H1 (cell line): ENCODE measurements at regions not wholly inside any gene's neighbourhood (a gene's known extent, or its start where the extent isn't known, plus 50 kb on each side); places are given as distances from the start of the nearest gene placed in this dataset.

Source experiments
- CTCF ChIA-PET: fragments of 300-600 bp; sonication (Branson Sonifier 250); formaldehyde crosslinking; loops from one replicate; lab custom pipeline; 2021; ENCODE audit not compliant: partially characterized antibody; lab: Charles Lee
- POLR2A ChIA-PET: fragments of 300-600 bp; sonication (Branson Sonifier 250); formaldehyde crosslinking; loops from one replicate; lab custom pipeline; 2021; ENCODE audit warnings: inconsistent platforms; ENCODE audit not compliant: partially characterized antibody; lab: Charles Lee
- DNase-seq, 2 experiments: peaks; one replicate each; pipeline versions ENCODE4 v3.0.0 to v3.0.0-alpha.2; 2010 to 2022; ENCODE audit warnings: low spot score in 2 of 2, low read depth in 1 of 2, mixed read lengths in 1 of 2
- FAIRE-seq: peaks from 2 replicates; lab custom pipeline; 2011; peaks lifted over from hg19 to GRCh38; lab: Jason Lieb, UNC
- H2AFZ ChIP-seq: 2 replicates; pipeline ENCODE4 v1.8.1; 2012; ENCODE audit warnings: low read length, inconsistent platforms
- H2AK5ac ChIP-seq: 2 replicates; pipeline ENCODE4 v1.6.1; 2013; ENCODE audit warnings: low read depth, low read length
- H2BK120ac ChIP-seq: replicated peaks from 2 replicates; pipeline ENCODE3; 2013; ENCODE audit warnings: low read depth, low read length, inconsistent platforms
- H2BK12ac ChIP-seq: 2 replicates; pipeline ENCODE4 v1.6.1; 2013; ENCODE audit warnings: low read depth, low read length
- H2BK15ac ChIP-seq: 2 replicates; pipeline ENCODE4 v1.6.1; 2013; ENCODE audit warnings: low read length
- H2BK20ac ChIP-seq: 2 replicates; pipeline ENCODE4 v1.6.1; 2013; ENCODE audit warnings: low read length
- H2BK5ac ChIP-seq: 2 replicates; pipeline ENCODE4 v1.6.1; 2013; ENCODE audit warnings: low read depth, low read length
- H3K14ac ChIP-seq: 2 replicates; pipeline ENCODE4 v1.6.1; 2013; ENCODE audit warnings: inconsistent platforms; ENCODE audit not compliant: insufficient read length
- H3K18ac ChIP-seq: 2 replicates; pipeline ENCODE4 v1.6.1; 2013; ENCODE audit warnings: low read length; ENCODE audit errors: extremely low read depth
- H3K23ac ChIP-seq: 2 replicates; pipeline ENCODE4 v1.6.1; 2013; ENCODE audit warnings: inconsistent platforms; ENCODE audit not compliant: insufficient read length
- H3K23me2 ChIP-seq: 2 replicates; pipeline ENCODE4 v1.6.1; 2013; ENCODE audit warnings: low read depth, low read length
- H3K27ac ChIP-seq: 2 replicates; pipeline ENCODE4 v1.6.1; 2011; ENCODE audit warnings: low read depth, low read length, inconsistent platforms
- H3K27me3 ChIP-seq, 4 experiments: replicated peaks in 1 of 4; 1 replicate in 1 of 4; 2 replicates in 3 of 4; pipeline versions ENCODE4 v1.6.1 to v1.8.1; 2011 to 2013; ENCODE audit warnings: low read length in 3 of 4, mild to moderate bottlenecking in 3 of 4, inconsistent platforms in 2 of 4, mixed read lengths in 2 of 4, moderate library complexity in 1 of 4; ENCODE audit not compliant: control insufficient read depth in 3 of 4, insufficient read depth in 3 of 4; ENCODE audit errors: extremely low read depth in 1 of 4
- H3K36me3 ChIP-seq, 4 experiments: 2 replicates each; pipeline versions ENCODE4 v1.6.1 to v1.8.1; 2011 to 2013; ENCODE audit warnings: mild to moderate bottlenecking in 4 of 4, low read length in 3 of 4, moderate library complexity in 2 of 4, control low read depth in 1 of 4, inconsistent platforms in 1 of 4; ENCODE audit not compliant: insufficient read depth in 4 of 4, control insufficient read depth in 2 of 4
- H3K4ac ChIP-seq: replicated peaks from 2 replicates; pipeline ENCODE3; 2013; ENCODE audit warnings: low read length, low read depth, mixed read lengths, inconsistent platforms; ENCODE audit not compliant: insufficient read length
- H3K4me1 ChIP-seq, 4 experiments: replicated peaks in 1 of 4; 1 replicate in 1 of 4; 2 replicates in 3 of 4; pipeline versions ENCODE4 v1.6.1 to v1.8.1; 2011 to 2013; ENCODE audit warnings: low read length in 3 of 4, inconsistent platforms in 2 of 4, mixed read lengths in 1 of 4; ENCODE audit not compliant: insufficient read depth in 4 of 4, control insufficient read depth in 3 of 4
- H3K4me2 ChIP-seq, 2 experiments: 2 replicates each; pipeline versions ENCODE4 v1.6.1 to v1.8.1; 2011 to 2013; ENCODE audit warnings: low read depth in 2 of 2, low read length in 2 of 2, control low read depth in 1 of 2, inconsistent platforms in 1 of 2, mild to moderate bottlenecking in 1 of 2; ENCODE audit not compliant: insufficient read depth in 1 of 2
- H3K4me3 ChIP-seq, 4 experiments: fragments of 200-600, 300-600 bp in 1 of 4; sonication (generic), shearing (Covaris generic), sonication (Bioruptor Twin) in 1 of 4; 2 replicates each; pipeline versions ENCODE4 v1.5.1 to v1.8.1; 2011 to 2016; ENCODE audit warnings: low read length in 4 of 4, low read depth in 3 of 4, control low read depth in 2 of 4, inconsistent platforms in 2 of 4, mild to moderate bottlenecking in 2 of 4, mixed read lengths in 1 of 4, moderate library complexity in 1 of 4; ENCODE audit not compliant: insufficient read depth in 2 of 4; ENCODE audit errors: extremely low read depth in 1 of 4
- H3K56ac ChIP-seq: replicated peaks from 2 replicates; pipeline ENCODE3; 2013; ENCODE audit warnings: low read depth, mild to moderate bottlenecking, mixed read lengths, low read length, inconsistent platforms; ENCODE audit not compliant: insufficient read length
- H3K79me1 ChIP-seq: 2 replicates; pipeline ENCODE4 v1.6.1; 2013; ENCODE audit warnings: low read depth, low read length, control low read depth
- H3K79me2 ChIP-seq, 2 experiments: 2 replicates each; pipeline versions ENCODE4 v1.6.1 to v1.8.1; 2012 to 2013; ENCODE audit warnings: low read length in 2 of 2, mild to moderate bottlenecking in 2 of 2, inconsistent platforms in 1 of 2; ENCODE audit not compliant: insufficient read depth in 2 of 2, control insufficient read depth in 1 of 2
- H3K9ac ChIP-seq, 4 experiments: replicated peaks in 1 of 4; 1 replicate in 1 of 4; 2 replicates in 3 of 4; pipeline versions ENCODE4 v1.6.1 to v1.8.1; 2011 to 2013; ENCODE audit warnings: low read depth in 3 of 4, low read length in 3 of 4, control low read depth in 2 of 4, mild to moderate bottlenecking in 2 of 4, moderate library complexity in 2 of 4, inconsistent platforms in 1 of 4; ENCODE audit errors: extremely low read depth in 1 of 4
- H3K9me3 ChIP-seq, 2 experiments: 2 replicates each; pipeline versions ENCODE4 v1.6.1 to v1.8.1; 2012 to 2013; ENCODE audit warnings: mild to moderate bottlenecking in 2 of 2, moderate library complexity in 2 of 2, control low read depth in 1 of 2, inconsistent platforms in 1 of 2, low read depth in 1 of 2, low read length in 1 of 2, mixed read lengths in 1 of 2; ENCODE audit not compliant: insufficient read depth in 2 of 2
- H4K20me1 ChIP-seq, 2 experiments: replicated peaks in 1 of 2; 2 replicates each; pipeline versions ENCODE3 to v1.8.1; 2011 to 2013; ENCODE audit warnings: inconsistent platforms in 2 of 2, low read length in 2 of 2, mild to moderate bottlenecking in 1 of 2; ENCODE audit not compliant: insufficient read depth in 2 of 2, control insufficient read depth in 1 of 2
- H4K5ac ChIP-seq: 2 replicates; pipeline ENCODE4 v1.6.1; 2013; ENCODE audit warnings: low read length, low read depth, mixed read lengths, inconsistent platforms; ENCODE audit not compliant: insufficient read length
- H4K8ac ChIP-seq: 2 replicates; pipeline ENCODE4 v1.8.0; 2013; ENCODE audit warnings: mild to moderate bottlenecking, moderate library complexity, low read length, inconsistent platforms; ENCODE audit not compliant: insufficient read depth; ENCODE audit errors: extremely low read depth
- H4K91ac ChIP-seq: replicated peaks from 2 replicates; pipeline ENCODE3; 2013; ENCODE audit warnings: low read length, mixed read lengths, inconsistent platforms; ENCODE audit not compliant: insufficient read length
- ATF3 ChIP-seq: IDR thresholded peaks from 2 replicates; pipeline ENCODE4 v1.6.1; 2011; ENCODE audit warnings: low read depth, mild to moderate bottlenecking, low read length; ENCODE audit not compliant: insufficient read depth
- CEBPB ChIP-seq: IDR thresholded peaks from 2 replicates; pipeline ENCODE4 v1.6.1; 2012; ENCODE audit warnings: low read depth, low read length
- CHD1 ChIP-seq: IDR thresholded peaks from 2 replicates; pipeline ENCODE4 v1.6.1; 2012; ENCODE audit warnings: low read depth, low read length, improper control_type of control experiment
- SAP30 ChIP-seq: fragments of 300-600 bp; sonication (generic); IDR thresholded peaks from 2 replicates; pipeline ENCODE4 v1.7.1; 2012; ENCODE audit warnings: low read length, moderate library complexity, mild to moderate bottlenecking, inconsistent platforms; ENCODE audit not compliant: insufficient read depth, insufficient replicate concordance
- SRF ChIP-seq: IDR thresholded peaks from 2 replicates; pipeline ENCODE4 v1.6.1; 2011; ENCODE audit warnings: mild to moderate bottlenecking, low read depth, low read length, moderate library complexity
- TEAD4 ChIP-seq: IDR thresholded peaks from 2 replicates; pipeline ENCODE4 v1.6.1; 2012; ENCODE audit warnings: low read depth, low read length, inconsistent platforms, mixed read lengths
- ZNF274 ChIP-seq: IDR thresholded peaks from 2 replicates; pipeline ENCODE4 v1.7.0; 2012; ENCODE audit warnings: low read length, borderline replicate concordance; ENCODE audit errors: extremely low read depth
- WGBS, 2 experiments: shearing (Covaris generic) in 1 of 2; methylation state at CpG; one replicate each; pipeline versions ENCODE4 v1.1.6 to v1.1.7; 2013 to 2015; ENCODE audit warnings: low lambda C conversion rate in 2 of 2, mixed read lengths in 2 of 2, inconsistent platforms in 1 of 2, low coverage in 1 of 2, missing lambda C conversion rate in 1 of 2; ENCODE audit not compliant: insufficient replicate concordance in 2 of 2, insufficient coverage in 1 of 2, insufficient read length in 1 of 2; ENCODE audit errors: extremely low coverage in 1 of 2, missing lambda C conversion rate in 1 of 2; 5-methylcytosine and 5-hydroxymethylcytosine counted together

- POLR2A ChIA-PET, result no interaction called here
- H3K23me2 ChIP-seq, result no peaks in the 10 kb centered on the region; the same call in 1 of the 2 replicates
- no peak overlapping the region for H2BK15ac ChIP-seq
- no peaks in the 10 kb centered on the region for H3K79me2 ChIP-seq
- CTCF ChIA-PET, result interaction anchor here (0.6 kb wide), 1 partner anchor 870 kb away, joined by 3 read pairs; no protein-coding TSS in a partner anchor
- H4K8ac ChIP-seq, result no peak overlapping the region
- H3K27me3 ChIP-seq, result no peaks in the 10 kb centered on the region
- no peak overlapping the region for H2BK20ac ChIP-seq
- no peak overlapping the region for H3K56ac ChIP-seq
- H2BK5ac ChIP-seq, result no peak overlapping the region
- no peak overlapping the region for H3K4me3 ChIP-seq
- H3K36me3 ChIP-seq, result no peaks in the 10 kb centered on the region
- no peak for FAIRE-seq
- no peak overlapping the region for H2AFZ ChIP-seq
- no peaks in the 10 kb centered on the region for H3K9me3 ChIP-seq
- H3K4ac ChIP-seq, result no peak overlapping the region
- H2AK5ac ChIP-seq, result no peak overlapping the region
- no peak overlapping the region for H3K9ac ChIP-seq
- no peaks in the 10 kb centered on the region for H3K4me1 ChIP-seq
- no peaks in the 10 kb centered on the region for H4K20me1 ChIP-seq
- H3K23ac ChIP-seq, result no peak overlapping the region
- TF ChIP-seq ATF3 (no peak), SAP30 (no peak), SRF (no peak), CHD1 (no peak), ZNF274 (no peak), TEAD4 (no peak), CEBPB (no peak)
- H4K91ac ChIP-seq, result no peak overlapping the region
- WGBS, 2 experiments, result 90% methylated on average over 2 of the region's 2 CpGs; no CpG with 5 or more reads in 1 of the 2 experiments
- H3K4me2 ChIP-seq, result no peak overlapping the region
- H3K14ac ChIP-seq, result no peak overlapping the region
- no peak for DNase-seq
- no peak overlapping the region for H3K18ac ChIP-seq
- no peak overlapping the region for H4K5ac ChIP-seq
- H3K79me1 ChIP-seq, result no peaks in the 10 kb centered on the region
- H2BK12ac ChIP-seq, result no peak overlapping the region
- H3K27ac ChIP-seq, result no peak overlapping the region
- no peak overlapping the region for H2BK120ac ChIP-seq
Observed at GRCh38 chr12:28099871-28100270, 90.4 kb upstream of the CCDC91 start.
